DOHH2 (cell line): ENCODE measurements at regions not wholly inside any gene's neighbourhood (a gene's known extent, or its start where the extent isn't known, plus 50 kb on each side); places are given as distances from the start of the nearest gene placed in this dataset.

Experiments
- H3F3A ChIP-seq: fragments of 200-600 bp; sonication (generic), shearing (Covaris generic); 2 replicates; pipeline ENCODE4 v1.6.0; 2016; ENCODE audit warnings: antibody characterized with exemption, mild to moderate bottlenecking; ENCODE audit not compliant: control insufficient read depth, insufficient read depth
- H3K27ac ChIP-seq: fragments of 200-600 bp; sonication (generic); 2 replicates; pipeline ENCODE4 v1.5.1; 2014; ENCODE audit warnings: low read depth, mild to moderate bottlenecking, low read length, moderate library complexity
- H3K27me3 ChIP-seq: fragments of 200-600 bp; sonication (generic); 2 replicates; pipeline ENCODE4 v1.6.1; 2014; ENCODE audit warnings: mild to moderate bottlenecking, low read length, mixed read lengths; ENCODE audit not compliant: control insufficient read depth
- H3K36me3 ChIP-seq: fragments of 200-600 bp; sonication (generic); 2 replicates; pipeline ENCODE4 v1.6.1; 2014; ENCODE audit warnings: mild to moderate bottlenecking, low read length, moderate library complexity, mixed read lengths; ENCODE audit not compliant: control insufficient read depth
- H3K4me1 ChIP-seq: fragments of 200-600 bp; sonication (generic); 2 replicates; pipeline ENCODE4 v1.6.1; 2014; ENCODE audit warnings: mild to moderate bottlenecking, low read length, mixed read lengths; ENCODE audit not compliant: control insufficient read depth
- H3K4me2 ChIP-seq: fragments of 200-600 bp; sonication (generic); 2 replicates; pipeline ENCODE4 v1.6.0; 2014; ENCODE audit warnings: mild to moderate bottlenecking, low read length, moderate library complexity
- H3K4me3 ChIP-seq: fragments of 200-600 bp; sonication (generic); 2 replicates; pipeline ENCODE4 v1.5.1; 2014; ENCODE audit warnings: mild to moderate bottlenecking, low read length, mixed read lengths
- H3K79me2 ChIP-seq: fragments of 200-600 bp; sonication (generic); 2 replicates; pipeline ENCODE4 v1.6.1; 2014; ENCODE audit warnings: mild to moderate bottlenecking, low read length, mixed read lengths; ENCODE audit not compliant: control insufficient read depth
- H3K9me2 ChIP-seq: fragments of 200-600 bp; sonication (generic); replicated peaks from 2 replicates; pipeline ENCODE4 v1.6.1; 2014; ENCODE audit warnings: mild to moderate bottlenecking, low read length, mixed read lengths; ENCODE audit not compliant: control insufficient read depth
- H3K9me3 ChIP-seq: fragments of 200-600 bp; sonication (generic); 2 replicates; pipeline ENCODE4 v1.6.1; 2014; ENCODE audit warnings: antibody characterized with exemption, low read length, mixed read lengths; ENCODE audit not compliant: control insufficient read depth, insufficient read depth
- H4K20me1 ChIP-seq: fragments of 200-600 bp; sonication (generic); 2 replicates; pipeline ENCODE4 v1.6.0; 2014; ENCODE audit warnings: low read depth, mild to moderate bottlenecking, antibody characterized with exemption, low read length, moderate library complexity; ENCODE audit not compliant: control insufficient read depth, insufficient read depth
- EZH2phosphoT487 ChIP-seq: fragments of 200-600 bp; sonication (generic); IDR thresholded peaks from 2 replicates; pipeline ENCODE4 v1.6.1; 2017; ENCODE audit warnings: borderline replicate concordance, mild to moderate bottlenecking, antibody characterized with exemption, low read length, moderate library complexity, mixed read lengths
- TF ChIP-seq, protein P1 (sequence below): fragments of 200-600 bp; sonication (generic); IDR thresholded peaks from one replicate; pipeline ENCODE4 v1.5.1; 2014; ENCODE audit warnings: antibody characterized with exemption, mild to moderate bottlenecking, low read depth, low read length; ENCODE audit not compliant: poor library complexity, severe bottlenecking

DNA sequence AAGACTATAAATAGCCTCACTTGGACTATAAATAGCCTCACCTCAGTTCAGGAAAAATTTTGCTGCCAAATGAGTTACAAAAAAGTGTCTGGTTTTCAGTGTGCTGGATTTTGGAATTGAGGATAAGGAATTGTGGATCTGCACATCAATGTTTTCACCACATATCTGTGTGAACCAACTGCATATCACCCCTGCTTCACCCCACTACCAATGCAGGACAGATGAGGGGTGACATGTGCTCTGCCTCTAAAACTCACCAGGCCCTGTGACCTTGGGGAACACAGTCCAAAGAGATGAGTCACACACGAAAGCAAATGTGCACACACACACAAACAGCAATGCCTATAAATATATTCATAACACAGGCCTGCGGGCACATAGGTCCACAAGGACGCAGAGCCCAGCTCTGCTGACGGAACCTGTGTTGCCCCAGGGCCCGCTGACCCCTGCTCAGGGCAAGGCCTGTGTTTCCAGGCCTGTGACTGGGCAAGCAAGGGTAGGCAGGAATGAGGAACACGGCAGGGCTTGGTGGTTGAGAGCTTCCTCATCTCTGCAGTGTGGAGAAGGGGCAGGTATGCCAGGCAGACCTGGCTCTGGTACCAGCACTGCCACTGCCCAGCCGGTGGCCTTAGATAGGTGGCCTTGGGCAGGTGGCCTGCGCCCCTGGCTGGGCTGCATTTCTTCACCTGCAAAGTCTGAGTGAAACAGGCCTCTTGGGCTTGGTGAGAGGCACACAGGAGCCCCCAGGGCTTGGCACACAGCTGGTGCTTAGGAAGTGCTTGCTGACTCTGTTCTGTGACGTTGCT lies 82.4 kb downstream of the ARL6IP4 start:
- no peaks in the 10 kb centered on the region for H3F3A ChIP-seq
- H3K79me2 ChIP-seq, result no peaks in the 10 kb centered on the region
- no peaks in the 10 kb centered on the region for H3K36me3 ChIP-seq
- H3K4me2 ChIP-seq, result no peak overlapping the region
- no peaks in the 10 kb centered on the region for H4K20me1 ChIP-seq
- H3K9me2 ChIP-seq, result no peaks in the 10 kb centered on the region
- H3K4me3 ChIP-seq, result no peak overlapping the region
- H3K4me1 ChIP-seq, result peaks cover 8% of the 10 kb centered on the region
- H3K27ac ChIP-seq, result no peak overlapping the region
- TF ChIP-seq, protein P1, sequence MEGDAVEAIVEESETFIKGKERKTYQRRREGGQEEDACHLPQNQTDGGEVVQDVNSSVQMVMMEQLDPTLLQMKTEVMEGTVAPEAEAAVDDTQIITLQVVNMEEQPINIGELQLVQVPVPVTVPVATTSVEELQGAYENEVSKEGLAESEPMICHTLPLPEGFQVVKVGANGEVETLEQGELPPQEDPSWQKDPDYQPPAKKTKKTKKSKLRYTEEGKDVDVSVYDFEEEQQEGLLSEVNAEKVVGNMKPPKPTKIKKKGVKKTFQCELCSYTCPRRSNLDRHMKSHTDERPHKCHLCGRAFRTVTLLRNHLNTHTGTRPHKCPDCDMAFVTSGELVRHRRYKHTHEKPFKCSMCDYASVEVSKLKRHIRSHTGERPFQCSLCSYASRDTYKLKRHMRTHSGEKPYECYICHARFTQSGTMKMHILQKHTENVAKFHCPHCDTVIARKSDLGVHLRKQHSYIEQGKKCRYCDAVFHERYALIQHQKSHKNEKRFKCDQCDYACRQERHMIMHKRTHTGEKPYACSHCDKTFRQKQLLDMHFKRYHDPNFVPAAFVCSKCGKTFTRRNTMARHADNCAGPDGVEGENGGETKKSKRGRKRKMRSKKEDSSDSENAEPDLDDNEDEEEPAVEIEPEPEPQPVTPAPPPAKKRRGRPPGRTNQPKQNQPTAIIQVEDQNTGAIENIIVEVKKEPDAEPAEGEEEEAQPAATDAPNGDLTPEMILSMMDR, result no peak
- no peak for TF ChIP-seq EZH2phosphoT487
- no peaks in the 10 kb centered on the region for H3K27me3 ChIP-seq
- no peaks in the 10 kb centered on the region for H3K9me3 ChIP-seq

DNA sequence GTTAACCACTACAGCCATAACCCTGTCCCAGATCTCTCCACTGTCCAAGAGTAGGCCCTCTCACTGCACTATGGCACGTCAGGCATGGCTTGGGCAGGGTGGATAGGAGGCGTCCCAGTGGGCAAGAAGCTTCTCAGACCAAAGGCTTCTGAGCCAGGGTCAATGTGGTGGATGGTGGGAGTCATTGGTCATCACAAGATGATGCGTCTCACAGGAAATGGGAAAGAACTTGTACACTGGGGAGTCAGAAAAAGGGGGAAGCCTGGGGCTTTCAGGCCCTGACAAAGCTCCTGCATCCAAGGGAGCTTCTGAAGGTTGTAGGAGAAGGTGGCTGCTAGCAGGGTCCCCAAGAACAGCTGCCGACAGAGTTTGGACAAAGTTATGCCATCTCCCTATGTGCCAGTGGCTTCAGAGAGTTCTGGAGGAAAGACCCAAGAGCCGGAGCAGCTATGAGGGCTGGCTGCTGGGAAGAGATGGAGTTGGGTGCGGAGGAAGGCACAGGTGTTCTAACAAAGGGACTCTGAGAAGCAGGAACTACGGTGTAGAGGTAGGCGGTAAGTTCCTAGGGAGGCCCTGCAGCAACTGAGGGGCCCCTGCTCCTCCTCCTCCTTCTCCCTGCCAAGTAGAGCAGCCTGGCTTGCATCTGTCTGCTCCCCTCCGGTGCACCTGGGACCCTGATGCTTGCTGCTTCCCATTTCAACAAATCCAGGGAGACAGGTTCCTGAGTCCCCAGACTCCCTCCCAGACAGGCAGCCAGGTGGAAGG lies 81.1 kb downstream of the ARL6IP4 start:
- no peak overlapping the region for H3K4me2 ChIP-seq

DNA sequence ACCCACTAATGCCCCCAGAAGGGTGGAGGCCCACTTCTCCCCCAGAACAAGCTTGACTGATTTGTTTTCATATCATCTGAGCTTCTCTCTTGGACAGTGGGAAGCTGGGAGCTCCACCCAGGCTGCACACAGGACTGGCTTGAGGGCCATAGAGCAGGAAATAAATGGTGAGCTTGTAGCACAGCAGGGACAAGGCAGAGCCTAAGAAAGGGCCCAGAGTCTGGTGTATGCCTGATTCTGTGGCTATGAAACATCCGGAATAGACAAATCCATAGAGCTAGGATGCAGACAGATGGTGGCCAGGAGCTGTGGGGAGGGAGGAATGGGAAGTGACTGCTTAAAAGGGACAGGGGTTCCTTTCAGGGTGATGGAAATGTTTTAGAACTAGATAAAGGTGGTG lies 79.0 kb downstream of the ARL6IP4 start:
- H3K4me2 ChIP-seq, result no peak overlapping the region
- H3K36me3 ChIP-seq, result no peaks in the 10 kb centered on the region
- no peaks in the 10 kb centered on the region for H3K9me3 ChIP-seq
- no peaks in the 10 kb centered on the region for H4K20me1 ChIP-seq
- H3F3A ChIP-seq, result no peaks in the 10 kb centered on the region
- H3K27ac ChIP-seq, result no peak overlapping the region
- no peaks in the 10 kb centered on the region for H3K27me3 ChIP-seq
- H3K9me2 ChIP-seq, result no peaks in the 10 kb centered on the region
- no peak overlapping the region for H3K4me3 ChIP-seq
- H3K79me2 ChIP-seq, result no peaks in the 10 kb centered on the region
- H3K4me1 ChIP-seq, result peaks cover 8% of the 10 kb centered on the region
- TF ChIP-seq, protein P1, result no peak
- TF ChIP-seq EZH2phosphoT487, result no peak

More for the DNA sequence above, 81.1 kb downstream of the ARL6IP4 start:
- TF ChIP-seq EZH2phosphoT487, result no peak
- TF ChIP-seq, protein P1, result no peak
- no peaks in the 10 kb centered on the region for H3K79me2 ChIP-seq
- H3K27ac ChIP-seq, result no peak overlapping the region
- no peaks in the 10 kb centered on the region for H3K36me3 ChIP-seq
- no peaks in the 10 kb centered on the region for H4K20me1 ChIP-seq
- peaks cover 8% of the 10 kb centered on the region for H3K4me1 ChIP-seq
- no peaks in the 10 kb centered on the region for H3K9me2 ChIP-seq
- no peaks in the 10 kb centered on the region for H3F3A ChIP-seq
- no peaks in the 10 kb centered on the region for H3K9me3 ChIP-seq
- no peaks in the 10 kb centered on the region for H3K27me3 ChIP-seq
- H3K4me3 ChIP-seq, result no peak overlapping the region
